MM.1S (cell line): ENCODE measurements at regions not wholly inside any gene's neighbourhood (a gene's known extent, or its start where the extent isn't known, plus 50 kb on each side); places are given as distances from the start of the nearest gene placed in this dataset.

ENCODE experiments used
- DNase-seq: peaks from one replicate; pipeline ENCODE4 v3.0.0-alpha.2; 2015
- H2AFZ ChIP-seq: fragments of 300-600 bp; sonication (generic); 2 replicates; pipeline ENCODE4 v1.6.0; 2016; ENCODE audit warnings: antibody characterized with exemption, low read length
- H3F3A ChIP-seq: fragments of 300-600 bp; sonication (generic); 2 replicates; pipeline ENCODE4 v1.6.1; 2016; ENCODE audit warnings: mild to moderate bottlenecking, antibody characterized with exemption, low read length, moderate library complexity, mixed read lengths; ENCODE audit not compliant: insufficient read depth
- H3K27ac ChIP-seq: fragments of 300-600 bp; sonication (generic); 2 replicates; pipeline ENCODE4 v1.5.1; 2016; ENCODE audit warnings: mild to moderate bottlenecking, low read length
- H3K27me3 ChIP-seq: fragments of 300-600 bp; sonication (generic); replicated peaks from 2 replicates; pipeline ENCODE4 v1.6.0; 2016; ENCODE audit warnings: low read length; ENCODE audit not compliant: insufficient read depth
- H3K36me3 ChIP-seq: fragments of 300-600 bp; sonication (generic); replicated peaks from 2 replicates; pipeline ENCODE4 v1.6.1; 2016; ENCODE audit warnings: mild to moderate bottlenecking, low read length, mixed read lengths; ENCODE audit not compliant: insufficient read depth
- H3K4me1 ChIP-seq: fragments of 300-600 bp; sonication (generic); 2 replicates; pipeline ENCODE4 v1.6.1; 2016; ENCODE audit warnings: low read length, mixed read lengths
- H3K4me2 ChIP-seq: fragments of 300-600 bp; sonication (generic); 2 replicates; pipeline ENCODE4 v1.6.0; 2016; ENCODE audit warnings: low read depth, low read length
- H3K4me3 ChIP-seq: fragments of 300-600 bp; sonication (generic); 2 replicates; pipeline ENCODE4 v1.5.1; 2016; ENCODE audit warnings: low read length, mixed read lengths
- H3K79me2 ChIP-seq: fragments of 300-600 bp; sonication (generic); 2 replicates; pipeline ENCODE4 v1.6.1; 2016; ENCODE audit warnings: mixed run types, low read length, mixed read lengths
- H3K9ac ChIP-seq: fragments of 300-600 bp; sonication (generic); 2 replicates; pipeline ENCODE4 v1.6.1; 2016; ENCODE audit warnings: low read length, mixed read lengths
- H3K9me2 ChIP-seq: fragments of 300-600 bp; sonication (generic); replicated peaks from 2 replicates; pipeline ENCODE4 v1.6.1; 2016; ENCODE audit warnings: mild to moderate bottlenecking, low read length, mixed read lengths; ENCODE audit not compliant: insufficient read depth
- H3K9me3 ChIP-seq: fragments of 300-600 bp; sonication (generic); replicated peaks from 2 replicates; pipeline ENCODE4 v1.6.1; 2016; ENCODE audit warnings: mild to moderate bottlenecking, low read length, mixed read lengths; ENCODE audit not compliant: insufficient read depth
- H4K20me1 ChIP-seq: fragments of 300-600 bp; sonication (generic); 2 replicates; pipeline ENCODE4 v1.6.1; 2016; ENCODE audit warnings: mild to moderate bottlenecking, low read length, moderate library complexity, mixed read lengths; ENCODE audit not compliant: insufficient read depth
- CTCF ChIP-seq: fragments of 300-600 bp; sonication (generic); IDR thresholded peaks from 2 replicates; pipeline ENCODE4 v1.5.1; 2016; ENCODE audit warnings: antibody characterized with exemption, low read length, mixed read lengths
- EZH2 ChIP-seq: fragments of 300-600 bp; sonication (generic); optimal IDR thresholded peaks from 2 replicates; pipeline ENCODE3; 2017; ENCODE audit warnings: low read depth, mild to moderate bottlenecking, antibody characterized with exemption, low read length, mixed read lengths
- EZH2phosphoT487 ChIP-seq: fragments of 300-600 bp; sonication (generic); IDR thresholded peaks from 2 replicates; pipeline ENCODE4 v1.6.1; 2018; ENCODE audit warnings: antibody characterized with exemption, low read length

- no peak overlapping the region for H3K9ac ChIP-seq
- no peak overlapping the region for H3K4me3 ChIP-seq
- TF ChIP-seq CTCF (no peak), EZH2 (no peak), EZH2phosphoT487 (no peak)
- H3K9me2 ChIP-seq, result no peaks in the 10 kb centered on the region
- no peaks in the 10 kb centered on the region for H3K36me3 ChIP-seq
- H3K79me2 ChIP-seq, result no peaks in the 10 kb centered on the region
- no peaks in the 10 kb centered on the region for H4K20me1 ChIP-seq
- H3K27me3 ChIP-seq, result no peaks in the 10 kb centered on the region
- H3K4me1 ChIP-seq, result no peaks in the 10 kb centered on the region
- H3K9me3 ChIP-seq, result no peaks in the 10 kb centered on the region
- no peak overlapping the region for H3K27ac ChIP-seq
- no peak overlapping the region for H2AFZ ChIP-seq
- H3K4me2 ChIP-seq, result no peak overlapping the region
- peaks cover 5% of the 10 kb centered on the region; the same call in 1 of the 2 replicates for H3F3A ChIP-seq
- DNase-seq, result no peak
Measured at GRCh38 chr2:228282376-228282775, 100.9 kb upstream of the SPHKAP start.

- no peaks in the 10 kb centered on the region for H3K4me1 ChIP-seq
- TF ChIP-seq EZH2phosphoT487 (no peak), EZH2 (no peak), CTCF (no peak)
- H3K9ac ChIP-seq, result no peak overlapping the region
- no peaks in the 10 kb centered on the region for H3K27me3 ChIP-seq
- no peaks in the 10 kb centered on the region for H3K79me2 ChIP-seq
- no peaks in the 10 kb centered on the region for H4K20me1 ChIP-seq
- no peaks in the 10 kb centered on the region for H3K9me3 ChIP-seq
- H3K4me3 ChIP-seq, result no peak overlapping the region
- no peak overlapping the region for H3K27ac ChIP-seq
- H3K4me2 ChIP-seq, result no peak overlapping the region
- no peaks in the 10 kb centered on the region for H3F3A ChIP-seq
- no peaks in the 10 kb centered on the region for H3K36me3 ChIP-seq
- H3K9me2 ChIP-seq, result no peaks in the 10 kb centered on the region
- no peak overlapping the region for H2AFZ ChIP-seq
- no peak for DNase-seq
Measured at GRCh38 chr2:228273159-228273558, 91.7 kb upstream of the SPHKAP start.

- no peaks in the 10 kb centered on the region for H3K4me1 ChIP-seq
- no peaks in the 10 kb centered on the region for H4K20me1 ChIP-seq
- H3K9ac ChIP-seq, result no peak overlapping the region
- H3K27ac ChIP-seq, result no peak overlapping the region
- TF ChIP-seq EZH2, result no peak
- TF ChIP-seq CTCF, result no peak
- TF ChIP-seq EZH2phosphoT487, result no peak
- no peak overlapping the region for H2AFZ ChIP-seq
- no peak overlapping the region for H3K4me2 ChIP-seq
- DNase-seq, result no peak
- H3K27me3 ChIP-seq, result no peaks in the 10 kb centered on the region
- no peaks in the 10 kb centered on the region for H3K79me2 ChIP-seq
- H3K9me3 ChIP-seq, result no peaks in the 10 kb centered on the region
- H3F3A ChIP-seq, result no peaks in the 10 kb centered on the region
- no peaks in the 10 kb centered on the region for H3K36me3 ChIP-seq
- H3K4me3 ChIP-seq, result no peak overlapping the region
- H3K9me2 ChIP-seq, result no peaks in the 10 kb centered on the region
Measured at GRCh38 chr2:228269351-228269750, 87.9 kb upstream of the SPHKAP start.
